HG03095 (cell line): ENCODE measurements at regions not wholly inside any gene's neighbourhood (a gene's known extent, or its start where the extent isn't known, plus 50 kb on each side); places are given as distances from the start of the nearest gene placed in this dataset.

Experiments
- ATAC-seq: cut with Tn5 transposase; IDR thresholded peaks from one replicate; pipeline ENCODE4 v1.9.1; 2021; ENCODE audit warnings: moderate library complexity; ENCODE audit not compliant: unreplicated experiment

- no peak for ATAC-seq
Measured at GRCh38 chr10:128631801-128632241, 505.6 kb upstream of the MKI67 start.

GRCh38 chr10:128632694-128633093 lies 506.5 kb upstream of the MKI67 start:
- no peak for ATAC-seq

- ATAC-seq = no peak
Measured at GRCh38 chr10:128633864-128634540, 507.8 kb upstream of the MKI67 start.

- no peak for ATAC-seq
Measured at GRCh38 chr10:128642023-128642422, 515.8 kb upstream of the MKI67 start.

- no peak for ATAC-seq
Measured at GRCh38 chr10:128642502-128642901, 516.3 kb upstream of the MKI67 start.

GRCh38 chr10:128643658-128644057 lies 517.4 kb upstream of the MKI67 start:
- no peak for ATAC-seq

- no peak for ATAC-seq
Measured at GRCh38 chr10:128645486-128645885, 519.3 kb upstream of the MKI67 start.

- ATAC-seq = no peak
Measured at GRCh38 chr10:128646956-128647355, 520.7 kb upstream of the MKI67 start.

- no peak for ATAC-seq
Measured at GRCh38 chr10:128657548-128657947, 531.3 kb upstream of the MKI67 start.

GRCh38 chr10:128660726-128661125 lies 534.5 kb upstream of the MKI67 start:
- no peak for ATAC-seq

GRCh38 chr10:128661404-128662197 lies 535.4 kb upstream of the MKI67 start:
- no peak for ATAC-seq

- ATAC-seq = no peak
Measured at GRCh38 chr10:128662520-128662919, 536.3 kb upstream of the MKI67 start.

GRCh38 chr10:128664729-128665128 lies 538.5 kb upstream of the MKI67 start:
- no peak for ATAC-seq

GRCh38 chr10:128675405-128675804 lies 549.2 kb upstream of the MKI67 start:
- no peak for ATAC-seq

- ATAC-seq = no peak
Measured at GRCh38 chr10:128680116-128680515, 553.9 kb upstream of the MKI67 start.

- no peak for ATAC-seq
Measured at GRCh38 chr10:128684215-128684614, 558.0 kb upstream of the MKI67 start.

GRCh38 chr10:128686630-128687278 lies 560.5 kb upstream of the MKI67 start:
- ATAC-seq = no peak

GRCh38 chr10:128687408-128687807 lies 561.2 kb upstream of the MKI67 start:
- no peak for ATAC-seq

- ATAC-seq = no peak
Measured at GRCh38 chr10:128687927-128688549, 561.8 kb upstream of the MKI67 start.

GRCh38 chr10:128689667-128690066 lies 563.4 kb upstream of the MKI67 start:
- ATAC-seq = no peak

- ATAC-seq = no peak
Measured at GRCh38 chr10:128693493-128694131, 567.4 kb upstream of the MKI67 start.
